ENCODE measurements at regions not wholly inside any gene's neighbourhood (a gene's known extent, or its start where the extent isn't known, plus 50 kb on each side); places are given as distances from the start of the nearest gene placed in this dataset.
"Not testable (repeated sequence)": the region's sequence is repeated elsewhere in the genome, so short reads cannot be mapped to it uniquely, and the experiment has no call there.

DNA sequence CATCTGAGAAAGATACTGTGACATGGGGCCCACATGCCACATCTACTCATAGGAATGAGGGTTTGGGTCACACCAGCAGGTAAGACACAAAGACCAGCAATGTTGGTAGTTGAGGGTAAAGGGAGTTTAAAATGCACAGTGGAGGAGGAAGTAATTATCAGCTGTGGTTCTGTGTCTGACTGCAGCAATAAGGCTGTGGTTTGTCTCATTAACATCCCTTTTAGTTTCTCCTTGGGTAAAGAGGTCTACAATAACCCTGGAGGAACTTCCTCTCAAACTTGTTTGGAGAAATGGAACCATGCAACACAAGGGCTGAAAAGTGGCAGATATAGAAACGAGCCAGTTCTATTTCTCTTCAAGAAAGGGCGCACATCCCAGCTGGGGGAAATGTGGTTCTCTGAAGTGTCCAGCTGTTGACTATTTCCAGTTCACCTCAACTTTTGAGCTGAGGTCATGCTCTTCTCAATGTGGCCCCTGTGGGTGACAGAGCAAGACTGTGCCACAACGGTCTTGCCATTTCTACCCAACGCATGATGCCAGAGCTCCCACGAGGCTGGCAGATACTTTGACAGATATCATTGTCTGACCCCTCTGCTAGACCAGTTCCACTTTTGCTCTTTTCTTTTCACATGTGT lies 234.3 kb downstream of the SQOR start:
- DNase-seq = no peak

DNA sequence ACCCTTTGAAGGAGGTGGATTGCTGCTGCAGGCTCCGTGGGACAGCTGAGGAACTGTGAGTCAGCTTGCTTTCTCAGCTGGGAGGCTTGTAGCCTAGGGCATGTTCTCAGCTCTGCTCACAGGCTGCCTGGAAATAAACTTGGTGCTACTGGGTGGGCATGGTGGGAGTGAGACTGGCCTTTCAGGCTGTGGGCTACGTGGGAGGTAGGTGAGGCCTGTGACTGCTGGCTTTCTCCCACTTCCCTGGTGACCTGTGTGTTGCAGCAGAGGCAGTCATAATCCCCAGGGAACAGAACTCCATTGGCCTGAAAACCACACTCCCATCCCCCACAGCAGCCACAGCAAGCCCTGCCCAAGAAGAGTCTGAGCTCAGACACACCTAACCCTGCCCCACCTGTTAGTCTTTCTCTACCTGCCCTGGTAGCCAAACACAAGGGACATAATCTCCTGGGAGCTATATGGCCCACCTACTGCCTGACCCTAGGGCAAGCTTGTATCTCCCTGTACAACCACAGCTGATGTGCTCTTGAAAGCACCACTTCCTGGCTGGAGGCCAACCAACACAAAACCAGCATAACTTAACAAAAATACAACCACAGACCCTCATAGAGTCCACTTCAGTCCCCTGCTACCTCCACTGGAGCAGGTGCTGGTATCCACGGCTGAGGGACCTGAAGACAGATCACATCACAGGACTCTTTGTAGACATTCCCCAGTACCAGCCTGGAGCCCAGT lies 236.5 kb downstream of the SQOR start:
- no peak for DNase-seq

DNA sequence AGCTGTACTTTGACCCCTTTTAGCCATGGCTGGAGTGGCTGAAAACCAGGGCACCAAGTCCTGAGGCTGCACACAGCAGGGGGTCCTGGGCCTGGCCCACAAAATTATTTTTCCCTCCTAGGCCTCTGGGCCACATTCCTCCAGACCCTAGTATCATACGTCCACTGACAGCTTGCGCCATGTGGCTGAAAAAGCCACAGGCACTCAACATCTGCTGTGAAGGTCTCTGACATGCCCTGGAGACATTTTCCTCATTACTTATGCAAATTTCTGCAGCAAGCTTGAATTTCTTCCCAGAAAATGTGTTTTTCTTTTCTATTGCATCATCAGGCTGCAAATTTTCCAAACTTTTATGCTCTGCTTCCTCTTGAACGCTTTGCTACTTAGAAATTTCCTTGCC lies 239.0 kb downstream of the SQOR start:
- DNase-seq = no peak

DNA sequence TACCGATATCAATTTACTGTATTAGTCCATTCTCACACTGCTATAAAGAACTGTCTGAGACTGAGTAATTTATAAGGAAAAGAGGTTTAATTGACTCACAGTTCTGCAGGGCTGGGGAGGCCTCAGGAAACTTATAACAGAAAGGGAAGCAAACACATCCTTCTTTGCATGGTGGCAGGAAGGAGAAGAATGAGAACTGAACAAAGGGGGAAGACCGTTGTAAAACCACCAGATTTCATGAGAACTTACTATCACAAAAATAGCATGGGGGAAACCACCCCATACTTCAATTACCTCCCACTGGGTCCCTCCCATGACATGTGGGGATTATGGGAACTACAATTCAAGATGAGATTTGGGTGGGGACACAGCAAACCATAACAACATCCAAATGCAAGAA lies 239.7 kb downstream of the SQOR start:
- DNase-seq = not testable (repeated sequence)

DNA sequence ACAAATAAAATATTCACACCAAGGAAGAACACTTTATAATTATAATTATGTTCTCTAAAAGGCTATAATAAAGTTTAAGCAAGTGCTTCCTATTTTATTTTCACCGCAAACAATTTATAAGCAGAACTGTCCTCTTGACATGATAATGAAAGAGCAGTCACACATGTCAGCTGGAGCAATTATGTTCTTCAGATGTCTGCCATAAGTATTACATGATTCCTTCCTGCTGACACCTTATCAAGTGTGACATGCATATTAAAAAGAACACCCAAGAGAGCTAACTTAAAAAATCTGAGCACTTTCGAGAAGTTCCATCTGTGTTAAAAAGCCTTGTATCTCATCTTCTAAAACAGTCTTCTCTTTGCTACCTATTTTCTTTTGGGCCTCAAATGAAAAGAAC lies 249.5 kb downstream of the SQOR start:
- no peak for DNase-seq

DNA sequence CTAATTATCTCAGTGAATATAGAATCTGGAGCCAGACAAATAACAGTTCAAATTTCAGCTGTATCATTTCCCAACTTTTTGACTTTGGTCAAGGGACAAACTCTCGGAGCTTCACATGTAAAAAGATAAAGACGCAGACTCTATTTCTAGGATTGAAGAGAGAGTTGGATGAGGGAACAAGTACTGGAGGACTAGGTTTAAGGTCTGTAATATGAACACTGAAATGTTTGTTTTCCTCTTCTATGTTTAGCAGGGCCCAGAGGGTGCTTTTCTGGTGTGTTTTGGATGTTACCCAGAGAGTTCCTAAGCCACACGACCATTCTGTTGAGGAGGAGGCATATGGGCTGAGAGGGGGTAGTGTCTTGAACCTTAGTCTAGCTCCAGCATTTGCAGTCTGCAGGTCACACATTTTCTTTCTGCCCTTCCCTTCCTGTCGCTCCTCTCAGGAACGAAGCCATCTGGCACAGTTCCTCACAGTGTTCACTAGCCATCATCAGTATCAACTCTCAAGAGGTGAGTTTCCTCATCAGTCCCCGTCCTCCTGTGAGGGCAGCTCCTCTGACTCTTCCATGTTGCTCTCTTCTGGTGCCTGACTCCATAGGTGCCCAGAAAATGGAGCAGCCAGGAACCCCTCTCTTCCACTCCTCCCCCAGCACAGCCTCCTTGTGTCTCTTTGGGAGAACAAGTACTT lies 250.1 kb downstream of the SQOR start:
- no peak for DNase-seq

DNA sequence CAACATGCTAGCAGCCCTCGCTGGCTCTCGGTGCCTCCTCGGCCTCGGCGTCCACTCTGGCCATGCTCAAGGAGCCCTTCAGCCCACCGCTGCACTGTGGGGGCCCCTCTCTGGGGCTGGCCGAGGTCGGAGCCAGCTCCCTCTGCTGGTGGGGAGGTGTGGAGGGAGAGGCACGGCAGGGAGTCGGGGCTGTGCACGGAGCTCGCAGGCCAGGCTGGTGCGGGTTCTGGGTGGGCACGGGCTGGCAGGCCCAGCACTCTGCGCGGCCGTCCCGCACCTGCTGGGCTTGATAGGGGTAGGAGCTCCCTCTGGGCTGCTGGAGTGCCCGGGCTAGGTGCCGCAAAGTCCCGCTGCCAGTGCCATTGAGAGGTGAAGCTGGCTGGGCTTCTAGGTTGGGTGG lies 251.0 kb downstream of the SQOR start:
- DNase-seq = no peak

DNA sequence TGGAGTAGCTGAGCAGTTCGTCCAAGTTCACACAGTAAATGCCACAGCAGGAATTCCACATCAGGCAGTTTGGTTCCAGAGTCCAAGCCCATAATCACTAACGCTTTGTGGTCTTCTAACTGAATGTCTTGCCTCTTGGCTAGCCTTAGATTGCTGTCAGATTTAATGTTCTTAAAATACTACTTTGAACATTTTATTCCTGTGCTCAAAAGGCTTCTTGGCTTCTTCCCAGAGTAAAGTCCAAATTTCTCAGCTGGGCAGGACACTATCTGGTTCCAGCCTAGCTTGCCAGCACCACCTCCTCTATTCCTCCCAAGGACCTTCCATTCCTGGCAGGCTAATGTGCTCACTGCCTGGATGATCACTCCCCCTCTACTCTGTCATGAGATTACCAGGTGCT lies 256.9 kb downstream of the SQOR start:
- no peak for DNase-seq

DNA sequence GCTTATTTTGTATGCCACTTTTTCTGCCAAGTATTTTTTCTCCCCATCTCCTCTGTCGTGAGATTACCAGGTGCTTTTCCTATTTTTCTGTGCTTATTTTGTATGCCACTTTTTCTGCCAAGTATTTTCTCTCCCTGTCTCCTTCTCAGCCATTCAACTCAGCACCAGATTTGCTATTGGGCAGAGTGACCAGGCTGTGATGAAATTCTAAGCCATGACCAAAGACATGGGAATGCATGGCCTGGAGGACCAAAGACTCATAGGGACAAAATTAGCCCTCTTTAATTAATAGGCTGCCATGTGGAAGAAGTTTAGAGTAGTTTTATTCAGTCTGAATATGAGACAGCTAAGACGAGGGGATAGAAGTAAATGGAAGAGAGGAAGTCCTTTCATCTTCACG lies 257.4 kb downstream of the SQOR start:
- DNase-seq = no peak

DNA sequence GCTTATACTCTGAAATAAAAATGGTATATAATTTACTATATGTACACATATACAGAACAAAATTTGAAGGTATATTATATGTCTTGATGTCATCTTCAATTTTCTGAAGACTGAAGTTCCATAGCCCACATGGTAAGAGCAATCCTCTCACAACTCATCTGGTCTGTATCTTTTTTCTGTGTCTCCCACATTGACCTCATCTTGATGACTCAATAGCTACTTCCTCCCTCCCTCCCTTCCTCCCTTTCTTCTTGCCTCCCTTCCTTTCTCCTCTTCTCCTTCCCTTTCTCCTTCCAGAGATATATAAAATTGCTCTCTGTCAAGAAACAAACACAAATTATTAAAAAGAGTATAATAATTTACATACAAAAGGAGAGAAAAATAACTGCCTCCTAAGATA lies 268.5 kb downstream of the SQOR start:
- DNase-seq = no peak

DNA sequence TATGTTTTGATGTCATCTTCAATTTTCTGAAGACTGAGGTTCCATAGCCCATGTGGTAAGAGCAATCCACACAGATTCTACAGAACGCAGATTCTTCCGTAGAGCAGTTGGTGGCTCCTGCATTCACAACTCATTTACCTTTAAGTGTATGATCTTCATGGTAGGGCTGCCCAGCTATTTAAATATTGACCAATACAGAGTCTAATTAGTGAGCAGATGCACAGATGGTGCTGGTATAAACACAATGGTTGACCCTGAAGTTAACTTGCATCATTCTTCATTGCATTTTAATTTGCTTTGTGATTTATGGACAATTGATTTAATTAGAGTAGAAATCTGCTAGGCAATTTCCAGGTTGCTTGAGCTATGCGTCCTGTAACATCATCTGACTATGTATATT lies 269.2 kb downstream of the SQOR start:
- DNase-seq = no peak

DNA sequence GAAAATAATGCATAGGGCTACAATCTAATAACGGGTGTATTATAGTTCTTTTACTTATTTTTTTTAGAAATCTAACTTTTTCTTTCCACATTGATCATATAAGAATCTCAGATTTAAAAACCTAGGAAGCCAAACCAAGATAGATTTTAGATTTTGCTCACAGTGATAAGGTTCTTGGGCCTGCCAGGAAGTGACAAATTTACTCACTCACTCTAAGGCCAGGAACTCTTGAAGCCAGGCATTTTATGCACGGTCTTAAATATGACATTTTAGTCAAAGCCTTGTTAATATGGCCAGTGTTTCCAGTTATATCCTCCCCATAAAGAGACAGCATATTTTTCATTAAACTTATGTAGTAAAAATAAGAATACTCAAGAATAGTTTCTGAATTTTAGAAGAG lies 271.4 kb downstream of the SQOR start:
- no peak for DNase-seq

DNA sequence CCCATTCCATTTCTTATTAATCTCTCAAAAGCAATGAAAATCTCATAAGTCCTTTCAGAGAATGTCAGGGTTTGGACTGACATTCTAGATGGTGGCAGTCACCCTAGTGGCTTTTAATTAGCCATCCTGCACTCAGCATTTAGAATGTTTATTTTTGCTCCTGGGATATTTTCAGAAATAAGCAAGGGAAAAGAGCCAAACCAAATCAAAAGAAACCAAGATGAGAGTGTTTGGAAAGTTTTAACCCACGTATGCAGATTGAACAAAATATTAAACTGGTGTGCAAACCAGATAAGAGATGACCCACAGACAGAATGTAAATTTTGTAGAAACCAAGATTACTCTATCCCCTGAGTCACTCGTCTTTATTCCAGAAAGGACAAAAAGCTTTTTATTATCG lies 275.8 kb downstream of the SQOR start:
- DNase-seq = no peak

DNA sequence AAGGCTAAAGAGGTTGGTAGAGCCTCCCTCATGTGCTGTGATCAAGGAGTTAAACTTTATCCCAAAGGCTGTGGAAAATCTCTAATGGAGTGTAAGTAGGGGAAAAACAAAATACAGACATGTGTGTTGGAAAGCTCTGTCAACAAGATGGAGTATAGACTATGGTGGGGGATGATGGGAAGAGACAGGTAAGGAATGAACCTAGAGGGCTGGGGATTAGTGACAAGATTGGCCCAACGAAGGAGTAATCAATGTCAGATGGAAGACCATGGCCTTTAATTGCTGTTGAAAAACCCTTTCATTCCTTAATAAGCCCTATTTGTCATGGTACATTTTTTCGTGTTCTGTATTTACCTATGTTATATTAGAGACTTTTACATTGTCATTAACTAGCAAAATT lies 278.6 kb downstream of the SQOR start:
- DNase-seq = no peak

DNA sequence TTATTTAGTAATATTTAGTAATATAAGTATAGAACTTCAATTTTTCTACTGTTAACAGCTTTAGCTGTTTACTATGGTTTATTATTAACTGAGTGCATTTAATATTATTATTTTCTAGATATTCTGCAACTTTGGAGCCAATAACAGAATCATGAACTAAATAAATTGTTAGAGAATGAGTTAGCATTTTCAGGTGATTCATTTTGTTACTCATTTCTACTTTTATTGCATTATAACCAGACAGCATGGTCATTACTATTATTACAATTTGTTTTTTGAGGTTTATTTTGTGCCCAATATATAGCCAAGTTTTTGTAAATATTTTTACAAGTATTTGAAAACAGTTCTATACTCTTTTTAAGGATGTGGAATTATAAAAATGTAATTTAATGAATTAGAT lies 279.6 kb downstream of the SQOR start:
- no peak for DNase-seq

DNA sequence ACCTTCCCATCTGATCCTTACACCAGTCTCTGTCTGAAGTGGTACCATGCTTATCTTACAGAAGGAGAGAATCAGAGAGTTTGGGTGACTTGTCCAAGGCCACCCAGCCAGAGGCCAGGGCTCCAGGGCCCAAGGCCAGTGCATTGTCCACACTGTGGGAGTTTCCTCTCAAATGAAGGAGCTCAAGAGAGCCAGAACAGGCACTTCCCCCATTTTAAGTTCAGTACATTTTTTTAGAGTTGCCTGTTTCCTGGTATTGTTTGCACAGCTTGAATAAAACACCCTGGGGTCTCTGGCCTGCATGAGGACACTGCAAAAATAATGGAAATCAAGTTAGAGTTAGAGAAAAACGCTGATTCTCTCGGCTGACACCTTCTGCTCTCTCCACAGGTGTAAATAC lies 284.0 kb downstream of the SQOR start:
- no peak for DNase-seq

DNA sequence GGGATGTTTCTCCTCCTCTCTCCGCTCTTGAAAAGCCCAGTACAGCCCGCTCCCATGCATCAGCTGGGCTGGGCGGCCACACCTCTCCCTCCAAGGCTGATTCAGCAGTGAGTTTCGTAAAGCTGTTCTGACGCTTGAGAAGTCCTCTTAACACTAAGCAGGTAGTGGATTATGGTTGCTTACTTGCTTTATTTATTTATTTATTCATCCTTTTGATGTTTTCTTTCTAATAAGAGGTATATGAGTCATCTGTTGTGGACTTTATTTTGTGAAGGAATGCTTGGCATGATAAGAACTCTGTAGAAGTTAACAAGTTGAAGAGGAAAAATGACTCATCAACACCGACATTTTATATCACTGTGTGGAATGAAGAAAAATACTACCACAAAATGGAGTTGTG lies 285.0 kb downstream of the SQOR start:
- DNase-seq = no peak

DNA sequence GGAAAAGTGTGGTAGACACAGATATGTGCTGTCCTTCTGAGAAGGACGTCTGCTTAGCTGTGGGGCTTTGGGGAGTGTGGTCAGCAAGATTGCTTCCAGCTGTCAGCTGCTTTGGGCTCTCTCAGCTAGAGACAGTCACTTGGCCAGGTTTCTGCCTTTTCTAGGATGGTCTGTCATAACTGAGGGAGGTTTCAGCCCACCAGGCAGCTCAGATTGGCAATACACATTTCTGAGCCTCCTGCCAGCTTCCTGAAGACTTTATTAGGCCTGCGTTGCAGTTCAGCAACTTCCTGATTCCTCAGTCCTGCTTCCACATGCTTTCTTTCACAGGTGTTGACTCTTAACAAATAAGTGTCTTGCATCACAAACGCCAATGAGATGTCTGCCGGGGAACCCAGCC lies 286.5 kb downstream of the SQOR start:
- DNase-seq = no peak

DNA sequence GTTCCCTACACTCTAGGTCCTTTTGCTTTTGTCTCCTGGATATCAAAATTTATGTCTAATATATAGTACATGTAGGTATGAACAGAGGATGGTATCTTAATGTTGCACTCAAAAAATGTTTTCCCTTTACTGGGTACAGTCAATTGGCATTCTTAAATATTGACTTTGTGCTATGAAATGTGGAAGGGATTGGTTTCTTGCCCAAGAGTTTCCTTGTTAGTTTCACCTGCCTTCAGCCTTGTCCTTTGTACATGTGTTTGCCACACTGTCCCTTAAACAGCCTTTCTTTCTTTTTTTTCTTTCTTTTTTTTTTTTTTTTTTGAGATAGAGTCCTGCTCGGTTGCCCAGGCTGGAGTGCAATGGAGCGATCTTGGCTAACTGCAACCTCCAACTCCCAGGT lies 287.1 kb downstream of the SQOR start:
- DNase-seq = no peak

DNA sequence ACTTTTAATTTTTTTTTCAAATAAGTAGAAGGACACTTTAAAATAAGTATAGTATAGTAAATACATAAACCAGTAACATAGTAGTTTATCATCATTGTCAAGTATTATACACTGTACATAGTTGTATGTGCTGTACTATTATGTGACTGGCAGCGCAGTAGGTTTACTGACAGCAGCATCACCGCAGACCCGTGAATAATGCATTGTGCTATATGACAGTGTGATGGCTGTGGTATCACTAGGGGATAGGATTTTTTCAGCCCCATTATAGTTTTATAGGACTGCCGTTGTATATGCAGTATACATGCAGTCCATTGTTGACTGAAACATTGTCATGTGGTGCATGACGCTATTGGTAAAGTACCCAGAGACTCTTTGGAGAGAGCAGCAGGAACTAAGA lies 306.5 kb downstream of the SQOR start:
- no peak for DNase-seq

DNA sequence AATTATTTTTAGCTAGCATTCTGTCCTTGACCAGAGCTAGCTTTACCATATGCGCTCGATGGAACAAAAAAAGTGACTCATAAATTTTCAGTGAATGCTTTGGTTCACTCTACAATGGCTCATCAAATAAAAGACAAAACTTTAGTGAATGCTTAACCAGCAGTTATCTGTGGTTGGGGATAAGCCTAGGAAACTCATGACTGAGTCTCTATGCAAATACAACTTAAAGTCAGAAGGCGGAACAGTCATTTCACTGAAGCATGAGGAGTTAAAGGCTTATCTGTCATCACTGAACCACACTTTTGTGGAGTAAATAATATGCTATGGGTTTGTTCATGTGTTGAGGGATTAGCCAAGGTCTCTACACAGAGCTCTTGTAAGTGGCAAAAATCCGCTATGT lies 308.4 kb downstream of the SQOR start:
- no peak for DNase-seq

DNA sequence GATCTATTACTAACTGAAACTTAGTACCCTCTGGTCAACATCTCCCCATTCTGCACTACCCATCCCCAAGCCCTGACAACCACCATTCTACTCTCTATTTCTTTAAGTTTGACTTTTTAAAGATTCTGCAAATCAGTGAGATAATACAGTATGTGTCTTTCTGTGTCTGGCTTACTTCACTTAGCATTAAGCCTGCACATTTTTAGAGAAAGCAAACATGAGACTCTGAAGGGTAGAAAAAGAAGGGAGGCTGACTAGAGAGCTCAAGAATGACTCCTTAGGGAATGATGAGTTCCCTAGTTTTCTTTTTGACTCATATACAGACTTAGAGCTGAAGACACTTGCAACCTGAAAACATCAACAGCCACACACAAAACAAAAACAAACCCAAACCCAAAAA lies 311.3 kb downstream of the SQOR start:
- DNase-seq = no peak

DNA sequence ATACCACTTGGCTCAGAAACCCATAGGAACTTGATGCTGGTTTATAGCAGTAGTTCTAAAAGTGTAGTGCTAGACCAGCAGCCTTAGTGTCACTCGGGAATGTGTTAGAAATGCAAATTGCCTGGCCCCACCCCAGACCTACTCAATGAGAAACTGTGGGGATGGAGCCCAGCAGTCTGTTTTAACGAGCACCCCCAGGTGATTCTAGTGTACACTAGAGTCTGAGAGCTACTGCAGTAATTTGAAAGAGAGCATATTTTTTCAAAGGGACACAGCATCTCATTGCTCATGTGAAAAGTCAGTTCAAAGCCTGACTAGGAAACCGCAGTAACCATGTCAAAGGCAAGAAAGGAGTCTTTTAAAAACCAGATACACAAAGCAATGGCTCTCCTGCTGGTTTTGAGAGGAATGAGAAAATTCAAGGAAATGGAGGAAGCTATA lies 313.4 kb downstream of the SQOR start:
- DNase-seq = no peak

DNA sequence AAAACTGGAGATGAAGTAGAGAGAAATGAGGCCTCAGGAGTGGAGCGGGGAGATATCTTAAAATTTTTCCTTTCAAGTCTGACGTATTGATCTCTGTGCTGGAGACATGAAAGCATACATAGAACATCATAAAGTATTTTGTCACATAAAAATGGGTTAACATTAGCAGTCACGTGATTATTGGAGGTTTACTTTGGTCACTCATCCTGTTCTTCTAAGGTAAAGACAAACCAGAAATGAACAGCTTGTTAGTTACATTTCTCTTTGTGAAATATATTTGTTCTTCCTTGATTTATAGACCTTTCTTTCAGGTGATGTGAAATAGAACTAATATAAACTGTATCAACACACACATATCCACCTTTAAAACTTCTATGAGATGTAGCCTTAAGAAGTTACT lies 324.1 kb downstream of the SQOR start:
- DNase-seq = no peak

DNA sequence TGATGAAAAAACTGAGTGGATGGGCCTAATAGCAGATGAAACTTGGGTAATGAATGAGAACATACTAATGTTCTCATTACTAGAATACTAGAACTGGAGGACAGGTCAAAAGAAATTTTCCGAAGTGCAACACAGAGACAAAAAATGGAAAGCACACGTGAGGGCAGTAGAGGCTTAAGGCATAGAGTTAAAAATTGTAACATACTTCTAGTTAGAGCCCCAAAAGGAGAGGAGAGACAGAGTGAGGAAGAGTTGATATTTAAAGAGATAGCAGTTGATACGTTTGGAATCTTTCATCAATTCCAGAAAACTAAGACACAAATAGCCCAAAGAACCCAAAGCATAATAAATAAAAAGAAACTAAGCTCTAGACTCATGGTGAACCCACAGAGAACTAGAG lies 327.9 kb downstream of the SQOR start:
- no peak for DNase-seq

Measured in activated CD4-positive, alpha-beta T cell treated with anti-CD3 and anti-CD28 coated beads for 48 hours (primary cell).